Effector memory CD8-positive, alpha-beta T cell (primary cell): ENCODE measurements at regions not wholly inside any gene's neighbourhood (a gene's known extent, or its start where the extent isn't known, plus 50 kb on each side); places are given as distances from the start of the nearest gene placed in this dataset.

ENCODE experiments used
- ATAC-seq: fragments of 150-1000 bp; cut with Tn5 transposase; replicated peaks from 2 replicates; pipeline ENCODE4 v1.10.0; 2021; ENCODE audit warnings: mild to moderate bottlenecking, moderate library complexity
- DNase-seq, 3 experiments: peaks; one replicate each; pipeline ENCODE4 v3.0.0; 2021
- H3K27ac Mint-ChIP-seq, 2 donors: one replicate each; pipeline ENCODE4 v1.8.0; 2022; ENCODE audit warnings: mild to moderate bottlenecking in 2 of 2, mixed read lengths in 2 of 2, moderate library complexity in 2 of 2
- H3K27me3 Mint-ChIP-seq, 2 donors: one replicate each; pipeline ENCODE4 v1.8.0; 2022; ENCODE audit warnings: mixed read lengths in 2 of 2
- H3K36me3 Mint-ChIP-seq: one replicate; pipeline ENCODE4 v1.8.0; 2022; ENCODE audit warnings: mild to moderate bottlenecking, moderate library complexity, mixed read lengths; ENCODE audit not compliant: insufficient read depth
- H3K4me1 Mint-ChIP-seq, 2 donors: one replicate each; pipeline ENCODE4 v1.8.0; 2022; ENCODE audit warnings: low read depth in 2 of 2, mixed read lengths in 2 of 2
- H3K4me3 Mint-ChIP-seq, 2 donors: one replicate each; pipeline ENCODE4 v1.8.0; 2022; ENCODE audit warnings: mild to moderate bottlenecking in 2 of 2, mixed read lengths in 2 of 2, moderate library complexity in 2 of 2
- H3K9me3 Mint-ChIP-seq, 2 donors: one replicate each; pipeline ENCODE4 v1.8.0; 2022; ENCODE audit warnings: mixed read lengths in 2 of 2

DNA sequence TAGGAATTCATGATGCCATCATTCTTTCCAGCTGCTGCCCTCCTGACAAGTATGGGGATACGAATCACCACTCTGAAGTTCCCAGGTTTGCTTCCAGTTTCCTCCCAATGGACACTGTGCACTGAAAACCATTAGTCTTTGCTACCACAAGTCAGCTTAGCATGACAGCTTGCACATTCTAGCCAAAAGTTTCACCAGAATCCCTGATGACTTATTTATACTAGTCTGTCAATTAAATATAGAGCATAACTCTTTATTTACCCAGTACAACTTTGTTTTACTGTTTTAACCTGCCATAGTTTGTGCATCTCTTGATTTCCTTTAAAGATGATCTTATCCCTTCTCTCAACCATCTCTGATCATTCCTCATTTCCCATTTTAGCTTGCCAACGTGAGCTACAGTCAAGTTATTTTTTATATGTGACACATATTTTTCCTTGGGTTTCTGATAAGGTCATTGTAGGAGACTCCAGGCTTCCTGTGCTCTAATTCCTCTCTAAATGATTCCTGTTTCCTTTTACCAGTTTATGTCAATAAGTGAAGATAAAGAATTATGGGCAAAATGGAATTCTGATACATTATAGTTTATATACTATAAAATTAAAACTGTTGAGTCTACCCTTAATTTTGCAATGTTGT lies 167.5 kb upstream of the MEOX2 start:
- Mint-ChIP-seq H3K27me3 (no peaks in the 10 kb centered on the region), H3K4me1 (no peaks in the 10 kb centered on the region), H3K4me3 (no peak overlapping the region), H3K27ac (no peak overlapping the region), H3K36me3 (no peaks in the 10 kb centered on the region), H3K9me3 (peaks cover 7 to 8% of the 10 kb centered on the region in 2 donors)
- ATAC-seq, result no peak
- DNase-seq, result no peak

DNA sequence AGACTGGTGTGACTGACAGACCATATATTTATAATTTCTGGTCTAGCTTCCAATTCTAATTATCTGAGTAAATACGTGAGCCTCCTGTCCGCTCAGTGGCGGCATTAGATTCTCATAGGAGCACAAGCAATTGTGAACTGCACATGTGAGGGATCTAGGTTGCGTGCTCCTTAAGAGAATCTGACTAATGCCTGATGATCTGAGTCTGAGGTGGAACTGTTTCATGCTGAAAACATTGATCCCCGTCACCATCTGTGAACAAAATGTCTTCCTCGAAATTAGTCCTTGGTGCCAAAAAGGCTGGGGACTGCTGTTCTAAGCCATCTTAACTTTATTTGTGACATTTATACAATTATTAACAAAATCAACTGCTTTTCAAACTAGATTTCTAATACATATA lies 164.7 kb upstream of the MEOX2 start:
- Mint-ChIP-seq H3K4me3 (no peak overlapping the region), H3K27me3 (no peaks in the 10 kb centered on the region), H3K27ac (no peak overlapping the region), H3K36me3 (no peaks in the 10 kb centered on the region), H3K4me1 (no peaks in the 10 kb centered on the region), H3K9me3 (peaks cover 0 to 7% of the 10 kb centered on the region in 2 donors)
- ATAC-seq, result no peak
- DNase-seq, result no peak

DNA sequence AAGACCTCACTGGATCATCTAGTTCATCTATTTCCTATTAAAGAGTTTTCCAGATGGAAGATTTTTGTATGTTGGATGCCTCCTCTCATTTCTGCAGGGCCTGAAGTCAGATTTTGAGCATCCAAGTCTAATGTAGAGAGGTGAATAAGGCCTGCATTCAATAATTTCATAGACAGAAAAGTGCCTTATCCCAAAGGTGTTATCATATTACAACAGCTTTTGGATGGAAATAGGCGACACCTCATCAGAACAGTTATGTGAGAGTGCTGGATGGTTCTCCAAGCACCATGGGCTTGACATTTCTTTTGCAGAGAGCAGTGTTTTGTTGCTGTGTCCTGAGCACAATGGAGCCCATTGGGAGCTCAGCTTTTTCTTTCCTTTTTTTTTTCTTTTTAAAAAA lies 162.4 kb upstream of the MEOX2 start:
- Mint-ChIP-seq H3K4me1 (no peaks in the 10 kb centered on the region), H3K27ac (no peak overlapping the region), H3K27me3 (no peaks in the 10 kb centered on the region), H3K36me3 (no peaks in the 10 kb centered on the region), H3K4me3 (no peak overlapping the region), H3K9me3 (peaks cover 0 to 2% of the 10 kb centered on the region in 2 donors)
- ATAC-seq (no peak), DNase-seq (no peak)

- Mint-ChIP-seq H3K27ac (no peak overlapping the region), H3K9me3 (peaks cover 0 to 2% of the 10 kb centered on the region in 2 donors), H3K36me3 (no peaks in the 10 kb centered on the region), H3K4me1 (no peaks in the 10 kb centered on the region), H3K27me3 (no peaks in the 10 kb centered on the region), H3K4me3 (no peak overlapping the region)
- ATAC-seq (no peak), DNase-seq (no peak)
Measured at GRCh38 chr7:15848362-15848761, 161.9 kb upstream of the MEOX2 start.

DNA sequence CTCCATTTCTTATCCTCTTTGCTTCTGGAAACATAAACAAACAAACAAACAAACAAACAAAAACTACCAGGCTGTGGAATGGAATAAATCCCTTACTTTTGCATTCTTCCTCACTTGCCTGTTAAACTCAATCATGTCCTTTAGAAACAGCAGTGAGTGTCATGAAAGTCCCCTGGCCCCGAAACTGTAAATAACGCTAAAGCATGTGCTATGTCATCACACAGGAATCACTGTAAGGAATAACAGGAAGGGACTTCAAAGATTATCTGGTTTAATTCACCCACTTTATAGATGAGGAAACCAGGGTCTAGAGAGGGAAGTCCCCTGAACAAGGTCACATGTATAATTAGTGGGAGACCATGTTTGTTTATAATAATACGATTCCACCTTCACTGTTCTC lies 159.4 kb upstream of the MEOX2 start:
- H3K4me3 Mint-ChIP-seq, result no peak overlapping the region
- no peaks in the 10 kb centered on the region for H3K4me1 Mint-ChIP-seq
- no peak for ATAC-seq
- H3K27ac Mint-ChIP-seq, result no peak overlapping the region
- no peak for DNase-seq
- H3K27me3 Mint-ChIP-seq, result no peaks in the 10 kb centered on the region
- H3K36me3 Mint-ChIP-seq, result no peaks in the 10 kb centered on the region
- H3K9me3 Mint-ChIP-seq, result peaks cover 0 to 2% of the 10 kb centered on the region in 2 donors

GRCh38 chr7:15845461-15845860 lies 159.0 kb upstream of the MEOX2 start:
- H3K4me1 Mint-ChIP-seq, result no peaks in the 10 kb centered on the region
- ATAC-seq (no peak), DNase-seq (no peak)
- H3K4me3 Mint-ChIP-seq, result no peak overlapping the region
- no peak overlapping the region for H3K27ac Mint-ChIP-seq
- peaks cover 0 to 2% of the 10 kb centered on the region in 2 donors for H3K9me3 Mint-ChIP-seq
- H3K27me3 Mint-ChIP-seq, result no peaks in the 10 kb centered on the region
- no peaks in the 10 kb centered on the region for H3K36me3 Mint-ChIP-seq

DNA sequence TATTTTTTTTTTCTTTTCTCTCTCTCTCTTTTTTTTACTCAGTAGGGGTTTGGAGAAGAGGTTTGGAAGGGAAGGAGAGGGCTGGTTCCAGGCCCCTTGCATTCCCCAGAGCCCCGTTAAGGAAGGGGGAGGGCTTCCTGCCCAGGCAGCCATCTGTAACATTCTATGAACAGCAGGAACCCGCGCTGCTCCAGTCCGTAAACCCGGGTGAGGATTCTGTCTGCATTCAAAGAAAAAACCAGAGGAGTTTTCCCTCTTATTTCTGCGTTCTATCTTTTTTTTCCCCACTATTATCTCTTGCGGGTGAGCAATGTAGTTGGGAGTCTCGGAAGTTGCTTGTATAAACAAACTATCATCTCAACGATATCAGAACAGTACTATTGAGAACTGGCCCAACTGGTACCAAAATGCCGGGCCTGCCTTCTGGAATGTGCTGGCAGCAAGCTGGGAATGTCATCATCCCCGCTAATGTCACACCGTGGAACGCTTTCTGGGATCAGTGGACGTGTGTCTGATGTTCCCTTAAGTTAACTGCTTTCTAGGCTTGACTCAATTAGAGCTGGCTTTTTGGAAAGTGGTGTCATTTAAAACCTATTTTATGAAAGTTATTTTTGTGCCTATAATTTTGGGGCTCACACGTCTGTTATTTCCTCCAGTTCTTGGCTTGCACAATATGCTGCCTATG lies 153.1 kb upstream of the MEOX2 start:
- Mint-ChIP-seq H3K9me3 (peaks cover 0 to 2% of the 10 kb centered on the region in 2 donors), H3K4me3 (no peak overlapping the region), H3K27me3 (no peaks in the 10 kb centered on the region), H3K27ac (no peak overlapping the region), H3K36me3 (no peaks in the 10 kb centered on the region), H3K4me1 (no peaks in the 10 kb centered on the region)
- ATAC-seq, result no peak
- DNase-seq, result no peak

GRCh38 chr7:15838265-15838664 lies 151.8 kb upstream of the MEOX2 start:
- no peaks in the 10 kb centered on the region for H3K4me1 Mint-ChIP-seq
- H3K27ac Mint-ChIP-seq, result no peak overlapping the region
- H3K4me3 Mint-ChIP-seq, result no peak overlapping the region
- DNase-seq (no peak), ATAC-seq (no peak)
- peaks cover 0 to 2% of the 10 kb centered on the region in 2 donors for H3K9me3 Mint-ChIP-seq
- H3K36me3 Mint-ChIP-seq, result no peaks in the 10 kb centered on the region
- no peaks in the 10 kb centered on the region for H3K27me3 Mint-ChIP-seq

GRCh38 chr7:15837306-15837950 lies 150.9 kb upstream of the MEOX2 start:
- H3K36me3 Mint-ChIP-seq, result no peaks in the 10 kb centered on the region
- no peak for ATAC-seq
- no peaks in the 10 kb centered on the region for H3K27me3 Mint-ChIP-seq
- no peak overlapping the region for H3K4me3 Mint-ChIP-seq
- no peak for DNase-seq
- peaks cover 0 to 2% of the 10 kb centered on the region in 2 donors for H3K9me3 Mint-ChIP-seq
- no peak overlapping the region for H3K27ac Mint-ChIP-seq
- no peaks in the 10 kb centered on the region for H3K4me1 Mint-ChIP-seq

- DNase-seq (no peak), ATAC-seq (no peak)
- Mint-ChIP-seq H3K4me3 (no peak overlapping the region), H3K9me3 (peaks cover 0 to 2% of the 10 kb centered on the region in 2 donors), H3K36me3 (no peaks in the 10 kb centered on the region), H3K27ac (no peak overlapping the region), H3K27me3 (no peaks in the 10 kb centered on the region), H3K4me1 (no peaks in the 10 kb centered on the region)
Measured at GRCh38 chr7:15836651-15837050, 150.2 kb upstream of the MEOX2 start.

DNA sequence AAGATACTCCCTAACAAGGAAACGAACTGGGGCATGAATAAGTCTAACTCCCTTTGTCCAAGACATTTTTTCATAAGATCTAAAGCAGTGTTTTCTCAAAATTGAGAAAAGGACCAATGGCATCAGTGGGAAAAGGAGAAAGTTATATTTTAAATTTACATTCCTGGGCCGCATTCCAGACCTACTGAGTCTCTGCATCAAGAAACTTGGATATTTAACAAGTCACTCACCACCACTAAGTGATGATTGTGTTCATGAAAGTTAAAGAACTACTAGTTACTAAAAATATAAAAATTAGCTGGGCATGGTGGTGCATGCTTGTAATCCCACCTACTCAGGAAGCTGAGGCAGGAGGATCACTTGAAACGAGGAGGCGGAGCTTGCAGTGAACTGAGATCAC lies 149.6 kb upstream of the MEOX2 start:
- DNase-seq (no peak), ATAC-seq (no peak)
- H3K4me1 Mint-ChIP-seq, result no peaks in the 10 kb centered on the region
- no peak overlapping the region for H3K27ac Mint-ChIP-seq
- H3K36me3 Mint-ChIP-seq, result no peaks in the 10 kb centered on the region
- H3K27me3 Mint-ChIP-seq, result no peaks in the 10 kb centered on the region
- peaks cover 0 to 2% of the 10 kb centered on the region in 2 donors for H3K9me3 Mint-ChIP-seq
- H3K4me3 Mint-ChIP-seq, result no peak overlapping the region

- Mint-ChIP-seq H3K4me1 (no peaks in the 10 kb centered on the region), H3K36me3 (no peaks in the 10 kb centered on the region), H3K9me3 (peaks cover 0 to 2% of the 10 kb centered on the region in 2 donors), H3K4me3 (no peak overlapping the region), H3K27ac (no peak overlapping the region), H3K27me3 (no peaks in the 10 kb centered on the region)
- DNase-seq (no peak), ATAC-seq (no peak)
Measured at GRCh38 chr7:15834446-15834845, 148.0 kb upstream of the MEOX2 start.

DNA sequence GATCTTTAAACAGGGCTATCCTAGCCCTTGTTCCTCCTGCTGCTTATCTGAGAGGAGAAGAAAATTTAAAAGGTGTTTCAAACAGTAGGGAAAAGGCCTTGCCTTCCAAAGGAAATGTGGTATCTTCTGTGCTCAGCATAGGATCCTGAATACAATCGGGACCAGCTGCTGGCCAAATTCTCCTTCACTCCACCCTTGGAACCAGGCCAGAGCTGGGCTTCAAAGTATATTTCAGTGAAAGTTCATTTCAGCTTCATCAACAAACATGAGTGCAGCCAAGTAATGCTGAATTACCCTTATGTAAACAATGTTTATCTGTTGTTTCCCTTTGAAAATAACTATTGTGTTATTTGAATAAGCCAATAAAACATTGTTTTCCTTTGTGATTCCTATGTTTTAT lies 146.5 kb upstream of the MEOX2 start:
- ATAC-seq, result no peak
- no peaks in the 10 kb centered on the region for H3K9me3 Mint-ChIP-seq
- H3K36me3 Mint-ChIP-seq, result no peaks in the 10 kb centered on the region
- no peaks in the 10 kb centered on the region for H3K4me1 Mint-ChIP-seq
- H3K27me3 Mint-ChIP-seq, result no peaks in the 10 kb centered on the region
- no peak overlapping the region for H3K4me3 Mint-ChIP-seq
- no peak overlapping the region for H3K27ac Mint-ChIP-seq
- no peak for DNase-seq

DNA sequence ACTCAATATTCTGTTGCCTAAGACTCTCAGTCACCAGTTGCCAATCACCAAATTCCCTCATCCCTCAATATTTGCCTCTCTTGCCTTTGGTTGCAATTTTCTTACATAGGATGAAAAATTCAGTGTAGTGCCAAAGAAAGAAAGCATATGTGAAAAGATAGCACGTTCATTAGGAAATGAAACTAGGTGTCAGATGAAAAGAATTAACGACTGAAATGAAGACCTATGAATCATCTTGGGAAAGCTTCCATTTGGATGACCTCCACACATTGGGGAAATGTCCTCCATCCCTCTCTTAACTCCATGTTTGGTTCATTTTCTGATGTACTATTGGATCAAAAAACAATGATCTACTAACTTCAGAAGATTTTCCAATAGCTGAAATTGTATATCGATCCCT lies 145.1 kb upstream of the MEOX2 start:
- Mint-ChIP-seq H3K27me3 (no peaks in the 10 kb centered on the region), H3K27ac (no peak overlapping the region), H3K9me3 (no peaks in the 10 kb centered on the region), H3K4me1 (no peaks in the 10 kb centered on the region), H3K4me3 (no peak overlapping the region), H3K36me3 (no peaks in the 10 kb centered on the region)
- DNase-seq, result no peak
- no peak for ATAC-seq
